H9 (cell line): ENCODE measurements at regions not wholly inside any gene's neighbourhood (a gene's known extent, or its start where the extent isn't known, plus 50 kb on each side); places are given as distances from the start of the nearest gene placed in this dataset.

ENCODE experiments used
- DNase-seq: peaks from one replicate; pipeline ENCODE4 v3.0.0-alpha.2; 2017
- H2AFZ ChIP-seq: one replicate; pipeline ENCODE4 v1.6.1; 2013; ENCODE audit warnings: mild to moderate bottlenecking, low read length, control low read depth, moderate library complexity
- H2AK5ac ChIP-seq: 2 replicates; pipeline ENCODE4 v1.6.1; 2013; ENCODE audit warnings: low read length, control low read depth, mixed read lengths; ENCODE audit not compliant: insufficient read length
- H2BK120ac ChIP-seq: one replicate; pipeline ENCODE4 v1.6.1; 2013; ENCODE audit warnings: low read depth, mild to moderate bottlenecking, low read length, control low read depth, inconsistent platforms; ENCODE audit not compliant: poor library complexity, severe bottlenecking
- H2BK12ac ChIP-seq: 2 replicates; pipeline ENCODE4 v1.6.1; 2013; ENCODE audit warnings: low read length, control low read depth, mixed read lengths, low read depth; ENCODE audit not compliant: insufficient read length
- H2BK15ac ChIP-seq: 2 replicates; pipeline ENCODE4 v1.6.1; 2013; ENCODE audit warnings: low read depth, low read length, control low read depth
- H2BK20ac ChIP-seq: one replicate; pipeline ENCODE4 v1.6.1; 2013; ENCODE audit warnings: low read depth, mild to moderate bottlenecking, low read length, control low read depth, inconsistent platforms; ENCODE audit not compliant: poor library complexity, severe bottlenecking
- H2BK5ac ChIP-seq: 2 replicates; pipeline ENCODE4 v1.6.1; 2013; ENCODE audit warnings: low read length, control low read depth, mixed read lengths; ENCODE audit not compliant: insufficient read length
- H3K14ac ChIP-seq: 2 replicates; pipeline ENCODE4 v1.6.1; 2013; ENCODE audit warnings: low read length, control low read depth; ENCODE audit not compliant: insufficient read depth
- H3K18ac ChIP-seq: 2 replicates; pipeline ENCODE4 v1.6.1; 2013; ENCODE audit warnings: low read depth, mild to moderate bottlenecking, mixed read lengths, low read length, control low read depth; ENCODE audit not compliant: insufficient read length
- H3K23ac ChIP-seq: 2 replicates; pipeline ENCODE4 v1.6.1; 2013; ENCODE audit warnings: low read length, control low read depth, mixed read lengths, low read depth; ENCODE audit not compliant: insufficient read length
- H3K23me2 ChIP-seq: 2 replicates; pipeline ENCODE4 v1.6.1; 2013; ENCODE audit warnings: low read depth, mild to moderate bottlenecking, mixed read lengths, low read length, control low read depth; ENCODE audit not compliant: insufficient read length, poor library complexity, severe bottlenecking
- H3K27ac ChIP-seq: 2 replicates; pipeline ENCODE4 v1.5.1; 2013; ENCODE audit warnings: low read length, control low read depth, mixed read lengths, low read depth; ENCODE audit not compliant: insufficient read length
- H3K27me3 ChIP-seq: 2 replicates; pipeline ENCODE4 v1.6.1; 2013; ENCODE audit warnings: low read length, control low read depth, inconsistent platforms; ENCODE audit not compliant: insufficient read depth
- H3K4ac ChIP-seq: 2 replicates; pipeline ENCODE4 v1.6.1; 2013; ENCODE audit warnings: low read depth, mild to moderate bottlenecking, control low read depth, inconsistent platforms, low read length, moderate library complexity
- H3K4me1 ChIP-seq: 2 replicates; pipeline ENCODE4 v1.6.1; 2013; ENCODE audit warnings: low read length, control low read depth, inconsistent platforms; ENCODE audit not compliant: insufficient read depth
- H3K4me2 ChIP-seq: 2 replicates; pipeline ENCODE4 v1.6.1; 2013; ENCODE audit warnings: low read length, control low read depth, mixed read lengths; ENCODE audit not compliant: insufficient read length, insufficient read depth
- H3K56ac ChIP-seq: 2 replicates; pipeline ENCODE4 v1.6.1; 2013; ENCODE audit warnings: low read depth, mild to moderate bottlenecking, mixed read lengths, low read length, control low read depth; ENCODE audit not compliant: insufficient read length
- H3K79me1 ChIP-seq: 2 replicates; pipeline ENCODE4 v1.6.1; 2013; ENCODE audit warnings: low read depth, mild to moderate bottlenecking, moderate library complexity, low read length, control low read depth, inconsistent platforms; ENCODE audit not compliant: insufficient read depth, poor library complexity, severe bottlenecking
- H3K79me2 ChIP-seq: 2 replicates; pipeline ENCODE4 v1.6.1; 2013; ENCODE audit warnings: low read length, control low read depth, inconsistent platforms; ENCODE audit not compliant: insufficient read depth
- H3K9ac ChIP-seq: 2 replicates; pipeline ENCODE4 v1.6.1; 2013; ENCODE audit warnings: low read length, control low read depth, mixed read lengths; ENCODE audit not compliant: insufficient read length; ENCODE audit errors: extremely low read depth
- H3K9me3 ChIP-seq: one replicate; pipeline ENCODE4 v1.6.1; 2013; ENCODE audit warnings: low read depth, low read length, inconsistent platforms; ENCODE audit not compliant: control insufficient read depth
- H3T11ph ChIP-seq: one replicate; pipeline ENCODE4 v1.6.1; 2013; ENCODE audit warnings: mild to moderate bottlenecking, low read length, control low read depth, inconsistent platforms
- H4K20me1 ChIP-seq: one replicate; pipeline ENCODE4 v1.6.1; 2013; ENCODE audit not compliant: control insufficient read depth, insufficient read length, insufficient read depth
- H4K5ac ChIP-seq: 2 replicates; pipeline ENCODE4 v1.6.1; 2013; ENCODE audit warnings: low read depth, mild to moderate bottlenecking, mixed read lengths, low read length, control low read depth; ENCODE audit not compliant: insufficient read length
- H4K8ac ChIP-seq: replicated peaks from 2 replicates; pipeline ENCODE4 v1.6.1; 2013; ENCODE audit warnings: low read length, control low read depth, mixed read lengths, low read depth; ENCODE audit not compliant: insufficient read length
- H4K91ac ChIP-seq: 2 replicates; pipeline ENCODE4 v1.6.1; 2013; ENCODE audit warnings: low read depth, mild to moderate bottlenecking, moderate library complexity, mixed read lengths, low read length, control low read depth; ENCODE audit not compliant: insufficient read length
- H3K27ac Mint-ChIP-seq, 3 experiments: 2 replicates in 2 of 3; 3 replicates in 1 of 3; pipeline ENCODE4 v1.8.0; 2020 to 2021; ENCODE audit warnings: mixed read lengths in 3 of 3, mild to moderate bottlenecking in 1 of 3, moderate library complexity in 1 of 3
- H3K27me3 Mint-ChIP-seq: 2 replicates; pipeline ENCODE4 v1.8.0; 2021; ENCODE audit warnings: low read depth, mild to moderate bottlenecking, moderate library complexity, mixed read lengths
- H3K36me3 Mint-ChIP-seq, 3 experiments: 2 replicates in 2 of 3; 3 replicates in 1 of 3; pipeline ENCODE4 v1.8.0; 2020 to 2021; ENCODE audit warnings: low read depth in 3 of 3, mixed read lengths in 3 of 3; ENCODE audit not compliant: insufficient read depth in 1 of 3
- H3K4me1 Mint-ChIP-seq, 2 experiments: 2 replicates each; pipeline ENCODE4 v1.8.0; 2020; ENCODE audit warnings: mixed read lengths in 2 of 2
- H3K4me3 Mint-ChIP-seq, 2 experiments: 2 replicates in 1 of 2; 3 replicates in 1 of 2; pipeline ENCODE4 v1.8.0; 2020 to 2021; ENCODE audit warnings: mild to moderate bottlenecking in 2 of 2, mixed read lengths in 2 of 2, moderate library complexity in 1 of 2
- H3K9me3 Mint-ChIP-seq, 2 experiments: 2 replicates in 1 of 2; 3 replicates in 1 of 2; pipeline ENCODE4 v1.8.0; 2020; ENCODE audit warnings: mild to moderate bottlenecking in 2 of 2, mixed read lengths in 2 of 2, moderate library complexity in 1 of 2
- WGBS: extraction: QIAGEN DNeasy Blood & Tissue Kit; methylation state at CpG from one replicate; pipeline ENCODE4 v1.1.7; 2013; ENCODE audit warnings: missing lambda C conversion rate, low lambda C conversion rate, mixed read lengths; ENCODE audit not compliant: insufficient read length; ENCODE audit errors: extremely low coverage; 5-methylcytosine and 5-hydroxymethylcytosine counted together
- TF ChIP-seq, protein P1 (sequence below): fragments of 200-600 bp; sonication (generic); conservative IDR thresholded peaks from 3 replicates; pipeline ENCODE4 v1.8.0; 2021; ENCODE audit warnings: antibody characterized with exemption, mild to moderate bottlenecking

DNA sequence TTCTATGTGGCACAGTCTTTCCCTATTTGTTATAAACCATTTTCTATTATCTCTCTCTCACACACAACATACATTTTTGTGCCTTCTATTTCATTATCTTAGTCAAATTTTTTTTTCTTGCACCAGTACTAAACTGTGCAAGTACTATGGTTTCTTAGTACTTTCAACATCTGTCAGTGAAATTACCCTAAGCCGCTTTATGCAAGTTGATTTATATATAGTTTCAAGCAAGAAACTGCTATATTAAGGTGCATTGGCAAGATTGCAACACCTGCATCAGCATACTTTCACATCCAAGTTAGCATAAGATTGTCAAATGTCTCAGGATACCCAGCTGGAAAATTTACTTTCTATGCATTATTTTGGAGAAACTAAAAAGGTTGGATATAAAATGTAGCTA is 180.2 kb upstream of the FSTL5 start:
- Histone ChIP-seq H3K56ac (no peak overlapping the region), H3K27me3 (no peaks in the 10 kb centered on the region), H4K5ac (no peak overlapping the region), H2AK5ac (no peak overlapping the region), H3T11ph (no peak overlapping the region), H3K79me2 (no peaks in the 10 kb centered on the region), H2BK120ac (no peak overlapping the region), H3K27ac (no peak overlapping the region), H3K9me3 (no peaks in the 10 kb centered on the region), H2BK15ac (no peak overlapping the region), H3K79me1 (no peaks in the 10 kb centered on the region), H3K4ac (no peak overlapping the region), H2BK12ac (no peak overlapping the region), H3K23me2 (no peaks in the 10 kb centered on the region), H4K20me1 (no peaks in the 10 kb centered on the region), H3K23ac (no peak overlapping the region), H4K91ac (no peak overlapping the region), H3K4me2 (no peak overlapping the region), H3K18ac (no peak overlapping the region), H3K14ac (no peak overlapping the region), H3K4me1 (no peaks in the 10 kb centered on the region), H3K9ac (no peak overlapping the region), H2BK5ac (no peak overlapping the region), H2BK20ac (no peak overlapping the region), H4K8ac (no peak overlapping the region), H2AFZ (no peak overlapping the region)
- Mint-ChIP-seq H3K4me1 (no peaks in the 10 kb centered on the region), H3K36me3 (no peaks in the 10 kb centered on the region), H3K4me3 (no peak overlapping the region), H3K9me3 (no peaks in the 10 kb centered on the region), H3K27ac (no peak overlapping the region), H3K27me3 (no peaks in the 10 kb centered on the region)
- no CpG with 5 or more reads among the region's 1 CpG for WGBS
- no peak for DNase-seq
- TF ChIP-seq, protein P1, sequence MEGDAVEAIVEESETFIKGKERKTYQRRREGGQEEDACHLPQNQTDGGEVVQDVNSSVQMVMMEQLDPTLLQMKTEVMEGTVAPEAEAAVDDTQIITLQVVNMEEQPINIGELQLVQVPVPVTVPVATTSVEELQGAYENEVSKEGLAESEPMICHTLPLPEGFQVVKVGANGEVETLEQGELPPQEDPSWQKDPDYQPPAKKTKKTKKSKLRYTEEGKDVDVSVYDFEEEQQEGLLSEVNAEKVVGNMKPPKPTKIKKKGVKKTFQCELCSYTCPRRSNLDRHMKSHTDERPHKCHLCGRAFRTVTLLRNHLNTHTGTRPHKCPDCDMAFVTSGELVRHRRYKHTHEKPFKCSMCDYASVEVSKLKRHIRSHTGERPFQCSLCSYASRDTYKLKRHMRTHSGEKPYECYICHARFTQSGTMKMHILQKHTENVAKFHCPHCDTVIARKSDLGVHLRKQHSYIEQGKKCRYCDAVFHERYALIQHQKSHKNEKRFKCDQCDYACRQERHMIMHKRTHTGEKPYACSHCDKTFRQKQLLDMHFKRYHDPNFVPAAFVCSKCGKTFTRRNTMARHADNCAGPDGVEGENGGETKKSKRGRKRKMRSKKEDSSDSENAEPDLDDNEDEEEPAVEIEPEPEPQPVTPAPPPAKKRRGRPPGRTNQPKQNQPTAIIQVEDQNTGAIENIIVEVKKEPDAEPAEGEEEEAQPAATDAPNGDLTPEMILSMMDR: no peak
